Fibroblast of lung (primary cell): ENCODE measurements at regions not wholly inside any gene's neighbourhood (a gene's known extent, or its start where the extent isn't known, plus 50 kb on each side); places are given as distances from the start of the nearest gene placed in this dataset.
A peak's percentile ranks its signal among the peaks of the same experiment; 100 is the strongest.

Experiments
- DNase-seq, 2 donors: peaks; one replicate each; pipeline versions ENCODE4 v3.0.0 to v3.0.0-alpha.2; 2010; ENCODE audit warnings: low read depth in 2 of 2
- H2AFZ ChIP-seq: 2 replicates; pipeline ENCODE4 v1.5.1; 2012; ENCODE audit warnings: low read length, control low read depth, inconsistent platforms
- H3K27ac ChIP-seq: 2 replicates; pipeline ENCODE4 v1.5.1; 2011; ENCODE audit warnings: low read length, control low read depth; ENCODE audit not compliant: insufficient read depth
- H3K27me3 ChIP-seq: 2 replicates; pipeline ENCODE4 v1.5.1; 2011; ENCODE audit warnings: mild to moderate bottlenecking, low read length; ENCODE audit not compliant: control insufficient read depth, insufficient read depth
- H3K36me3 ChIP-seq: 2 replicates; pipeline ENCODE4 v1.5.1; 2011; ENCODE audit warnings: low read length; ENCODE audit not compliant: control insufficient read depth, insufficient read depth
- H3K4me1 ChIP-seq: 2 replicates; pipeline ENCODE4 v1.5.1; 2011; ENCODE audit warnings: low read length; ENCODE audit not compliant: control insufficient read depth, insufficient read depth; ENCODE audit errors: extremely low read depth
- H3K4me2 ChIP-seq: 2 replicates; pipeline ENCODE4 v1.5.1; 2011; ENCODE audit warnings: low read length, control low read depth; ENCODE audit not compliant: insufficient read depth; ENCODE audit errors: extremely low read depth
- H3K4me3 ChIP-seq, 4 experiments: fragments of 200-600 bp in 1 of 4; sonication (generic) in 1 of 4; replicated peaks in 1 of 4; 2 replicates each; pipeline ENCODE4 v1.5.1; 2011 to 2016; ENCODE audit warnings: low read length in 4 of 4, low read depth in 3 of 4, mild to moderate bottlenecking in 3 of 4, control low read depth in 2 of 4, inconsistent platforms in 1 of 4, mixed read lengths in 1 of 4; ENCODE audit not compliant: insufficient read depth in 1 of 4; ENCODE audit errors: control extremely low read depth in 1 of 4
- H3K79me2 ChIP-seq: 2 replicates; pipeline ENCODE4 v1.5.1; 2012; ENCODE audit warnings: mild to moderate bottlenecking, low read length, inconsistent platforms; ENCODE audit not compliant: control insufficient read depth, insufficient read depth
- H3K9ac ChIP-seq: 2 replicates; pipeline ENCODE4 v1.5.1; 2011; ENCODE audit warnings: mild to moderate bottlenecking, low read length, control low read depth; ENCODE audit not compliant: insufficient read depth
- H3K9me3 ChIP-seq: 2 replicates; pipeline ENCODE4 v1.5.1; 2012; ENCODE audit warnings: low read depth, low read length; ENCODE audit not compliant: control insufficient read depth, insufficient read depth
- H4K20me1 ChIP-seq: 2 replicates; pipeline ENCODE4 v1.5.1; 2011; ENCODE audit warnings: low read length; ENCODE audit not compliant: control insufficient read depth, insufficient read depth; ENCODE audit errors: extremely low read depth
- CTCF ChIP-seq, 2 donors: IDR thresholded peaks in 1 of 2; conservative IDR thresholded peaks in 1 of 2; 1 replicate in 1 of 2; 2 replicates in 1 of 2; pipeline ENCODE4 v1.5.1; 2011 to 2012; ENCODE audit warnings: low read length in 2 of 2, control low read depth in 1 of 2, inconsistent platforms in 1 of 2, low read depth in 1 of 2, mild to moderate bottlenecking in 1 of 2
- EZH2 ChIP-seq: IDR thresholded peaks from 2 replicates; pipeline ENCODE4 v1.5.1; 2012; ENCODE audit warnings: low read length, control low read depth, mild to moderate bottlenecking; ENCODE audit errors: missing control alignments

GRCh38 chr11:29530961-29531360, 485.9 kb downstream of the KCNA4 start:
- Histone ChIP-seq H3K36me3 (no peaks in the 10 kb centered on the region), H3K4me2 (no peak overlapping the region), H3K4me3 (no peak overlapping the region), H3K27me3 (no peaks in the 10 kb centered on the region), H3K27ac (no peak overlapping the region), H3K79me2 (no peaks in the 10 kb centered on the region), H4K20me1 (no peaks in the 10 kb centered on the region), H3K9me3 (no peaks in the 10 kb centered on the region), H3K9ac (no peak overlapping the region), H2AFZ (no peak overlapping the region), H3K4me1 (no peaks in the 10 kb centered on the region)
- TF ChIP-seq CTCF (conservative IDR thresholded peaks at IDR 0.05 in 1 of 2, IDR thresholded peaks at IDR 0.05 in 1 of 2; ENCODE audit: low read depth in 1 of 2, low read length in 2 of 2): no peak
- TF ChIP-seq EZH2: no peak
- no peak for DNase-seq

- Histone ChIP-seq H3K4me1 (no peaks in the 10 kb centered on the region), H3K4me3 (no peak overlapping the region), H4K20me1 (no peaks in the 10 kb centered on the region), H3K79me2 (no peaks in the 10 kb centered on the region), H3K36me3 (no peaks in the 10 kb centered on the region), H3K9ac (no peak overlapping the region), H3K9me3 (no peaks in the 10 kb centered on the region), H3K4me2 (no peak overlapping the region), H3K27me3 (no peaks in the 10 kb centered on the region), H3K27ac (no peak overlapping the region), H2AFZ (no peak overlapping the region)
- DNase-seq: peak; percentile 22 to 80
- TF ChIP-seq EZH2 (no peak), CTCF (conservative IDR thresholded peaks at IDR 0.05 in 1 of 2, IDR thresholded peaks at IDR 0.05 in 1 of 2; ENCODE audit: low read depth in 1 of 2, low read length in 2 of 2) (peak in 1 of 2 donors; percentile 3)
Measured at GRCh38 chr11:29527391-29527936, 489.4 kb downstream of the KCNA4 start.

- Histone ChIP-seq H3K36me3 (no peaks in the 10 kb centered on the region), H3K4me2 (no peak overlapping the region), H3K4me1 (no peaks in the 10 kb centered on the region), H2AFZ (no peak overlapping the region), H3K9ac (no peak overlapping the region), H3K27me3 (no peaks in the 10 kb centered on the region), H4K20me1 (no peaks in the 10 kb centered on the region), H3K9me3 (no peaks in the 10 kb centered on the region), H3K27ac (no peak overlapping the region), H3K79me2 (no peaks in the 10 kb centered on the region), H3K4me3 (no peak overlapping the region)
- no peak for TF ChIP-seq CTCF (conservative IDR thresholded peaks at IDR 0.05 in 1 of 2, IDR thresholded peaks at IDR 0.05 in 1 of 2; ENCODE audit: low read depth in 1 of 2, low read length in 2 of 2)
- TF ChIP-seq EZH2: no peak
- DNase-seq: no peak
Measured at GRCh38 chr11:29518389-29519174, 498.2 kb downstream of the KCNA4 start.
